Endodermal cell (in vitro differentiated cells): ENCODE measurements at regions not wholly inside any gene's neighbourhood (a gene's known extent, or its start where the extent isn't known, plus 50 kb on each side); places are given as distances from the start of the nearest gene placed in this dataset.
"Not testable (repeated sequence)": the region's sequence is repeated elsewhere in the genome, so short reads cannot be mapped to it uniquely, and the experiment has no call there.

ENCODE experiments used
- DNase-seq: peaks from one replicate; pipeline ENCODE4 v3.0.0-alpha.2; 2017
- H3K27ac ChIP-seq: 2 replicates; pipeline ENCODE4 v1.5.1; 2013; ENCODE audit warnings: mild to moderate bottlenecking, low read depth, low read length, moderate library complexity
- H3K27me3 ChIP-seq: 2 replicates; pipeline ENCODE4 v1.6.1; 2013; ENCODE audit warnings: mild to moderate bottlenecking, low read length, moderate library complexity; ENCODE audit not compliant: insufficient read depth, control insufficient read depth, poor library complexity, severe bottlenecking
- H3K36me3 ChIP-seq: 2 replicates; pipeline ENCODE4 v1.7.0; 2013; ENCODE audit warnings: mild to moderate bottlenecking, low read length, moderate library complexity; ENCODE audit not compliant: control insufficient read depth, insufficient read depth
- H3K4me1 ChIP-seq: one replicate; pipeline ENCODE4 v1.7.0; 2013; ENCODE audit warnings: low read length; ENCODE audit not compliant: control insufficient read depth, insufficient read depth
- H3K4me3 ChIP-seq: 2 replicates; pipeline ENCODE4 v1.5.1; 2013; ENCODE audit warnings: mild to moderate bottlenecking, low read length, moderate library complexity
- H3K9ac ChIP-seq: 2 replicates; pipeline ENCODE4 v1.6.1; 2013; ENCODE audit warnings: mild to moderate bottlenecking, low read length, moderate library complexity; ENCODE audit not compliant: poor library complexity, severe bottlenecking; ENCODE audit errors: extremely low read depth
- H3K9me3 ChIP-seq: 2 replicates; pipeline ENCODE4 v1.6.1; 2013; ENCODE audit warnings: mild to moderate bottlenecking, low read length, moderate library complexity; ENCODE audit not compliant: control insufficient read depth
- H3K27ac Mint-ChIP-seq: 2 replicates; pipeline ENCODE4 v1.8.0; 2020; ENCODE audit warnings: mixed read lengths
- H3K27me3 Mint-ChIP-seq: 2 replicates; pipeline ENCODE4 v1.8.0; 2021; ENCODE audit warnings: mild to moderate bottlenecking, mixed read lengths; ENCODE audit not compliant: insufficient read depth
- H3K36me3 Mint-ChIP-seq: 2 replicates; pipeline ENCODE4 v1.8.0; 2020; ENCODE audit warnings: low read depth, mixed read lengths
- H3K4me1 Mint-ChIP-seq: 2 replicates; pipeline ENCODE4 v1.8.0; 2020; ENCODE audit warnings: mixed read lengths
- H3K4me3 Mint-ChIP-seq: 2 replicates; pipeline ENCODE4 v1.8.0; 2020; ENCODE audit warnings: mild to moderate bottlenecking, moderate library complexity, mixed read lengths
- H3K9me3 Mint-ChIP-seq: 2 replicates; pipeline ENCODE4 v1.8.0; 2020; ENCODE audit warnings: mild to moderate bottlenecking, mixed read lengths
- WGBS, 2 experiments: methylation state at CpG; one replicate each; pipeline versions ENCODE4 v1.1.5 to v1.1.7; 2013; ENCODE audit warnings: missing lambda C conversion rate in 2 of 2, mixed read lengths in 1 of 2; ENCODE audit not compliant: insufficient coverage in 1 of 2, insufficient read length in 1 of 2; 5-methylcytosine and 5-hydroxymethylcytosine counted together

DNA sequence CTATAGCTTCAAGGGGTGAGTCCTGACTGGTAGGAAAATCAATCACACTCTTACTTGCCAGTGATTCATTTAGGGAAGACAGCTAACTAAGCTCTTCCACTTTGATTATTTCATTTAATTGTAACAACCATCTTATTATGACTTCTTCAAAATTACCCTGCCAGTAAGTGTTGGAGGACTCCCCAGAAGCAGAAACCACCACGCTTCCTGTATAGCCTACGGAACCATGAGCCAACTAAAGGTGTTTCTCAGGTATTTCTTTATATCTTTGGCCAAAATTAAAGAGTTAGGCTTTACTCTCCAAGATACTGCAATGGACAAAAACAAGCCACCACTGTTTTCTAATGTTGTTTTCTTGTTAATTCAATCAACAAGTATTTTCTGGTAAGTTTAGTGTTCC lies 61.0 kb downstream of the FOXD4L5 start:
- H3K27ac ChIP-seq, H3K27ac Mint-ChIP-seq, H3K36me3 Mint-ChIP-seq, H3K27me3 ChIP-seq, H3K4me1 Mint-ChIP-seq, H3K9ac ChIP-seq, H3K4me3 Mint-ChIP-seq, H3K4me1 ChIP-seq, H3K36me3 ChIP-seq, H3K9me3 ChIP-seq, H3K27me3 Mint-ChIP-seq, H3K9me3 Mint-ChIP-seq, H3K4me3 ChIP-seq, DNase-seq: not testable (repeated sequence)
- WGBS, 2 experiments: 83% methylated on average over 2 of the region's 2 CpGs; no CpG with 5 or more reads in 1 of the 2 experiments

DNA sequence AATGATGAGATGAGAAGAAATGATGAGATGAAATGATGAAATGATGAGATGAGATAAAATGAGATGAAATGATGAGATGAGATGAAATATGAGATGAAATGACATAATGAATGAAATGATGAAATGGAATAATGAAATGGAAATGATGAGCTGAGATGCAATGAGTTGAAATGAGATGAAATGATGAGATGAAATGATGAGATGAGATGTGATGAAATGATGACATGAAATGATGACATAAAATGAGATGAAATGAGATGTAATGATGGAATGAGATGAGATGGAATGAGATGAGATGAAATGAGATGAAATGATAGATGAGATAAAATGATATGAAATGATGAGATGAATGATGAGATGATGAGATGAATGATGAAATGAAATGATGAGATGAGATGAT lies 76.2 kb downstream of the FOXD4L5 start:
- H3K36me3 Mint-ChIP-seq, DNase-seq, H3K4me1 Mint-ChIP-seq, H3K27ac Mint-ChIP-seq, H3K4me3 Mint-ChIP-seq, H3K27ac ChIP-seq, H3K9me3 Mint-ChIP-seq, H3K9me3 ChIP-seq, H3K27me3 ChIP-seq, H3K36me3 ChIP-seq, H3K4me3 ChIP-seq, H3K9ac ChIP-seq, H3K4me1 ChIP-seq: not testable (repeated sequence)
- H3K27me3 Mint-ChIP-seq: peaks cover 27% of the 10 kb centered on the region

- not testable (repeated sequence) for H3K9me3 Mint-ChIP-seq, H3K4me3 ChIP-seq, H3K27ac Mint-ChIP-seq, H3K4me1 ChIP-seq, H3K4me3 Mint-ChIP-seq, H3K4me1 Mint-ChIP-seq, H3K27me3 ChIP-seq, H3K9ac ChIP-seq, H3K36me3 Mint-ChIP-seq, H3K36me3 ChIP-seq, H3K9me3 ChIP-seq, H3K27ac ChIP-seq, DNase-seq
- WGBS, 2 experiments: no CpG with 5 or more reads among the region's 1 CpG
- peaks cover 27% of the 10 kb centered on the region for H3K27me3 Mint-ChIP-seq
Observed at GRCh38 chr9:65207273-65207672, 77.7 kb downstream of the FOXD4L5 start.

GRCh38 chr9:65205853-65206252 lies 79.2 kb downstream of the FOXD4L5 start:
- WGBS, 2 experiments: no CpG with 5 or more reads among the region's 1 CpG
- peaks cover 27% of the 10 kb centered on the region for H3K27me3 Mint-ChIP-seq
- DNase-seq, H3K4me1 Mint-ChIP-seq, H3K4me3 Mint-ChIP-seq, H3K9ac ChIP-seq, H3K36me3 Mint-ChIP-seq, H3K27ac ChIP-seq, H3K27ac Mint-ChIP-seq, H3K9me3 Mint-ChIP-seq, H3K36me3 ChIP-seq, H3K27me3 ChIP-seq, H3K4me1 ChIP-seq, H3K9me3 ChIP-seq, H3K4me3 ChIP-seq: not testable (repeated sequence)

DNA sequence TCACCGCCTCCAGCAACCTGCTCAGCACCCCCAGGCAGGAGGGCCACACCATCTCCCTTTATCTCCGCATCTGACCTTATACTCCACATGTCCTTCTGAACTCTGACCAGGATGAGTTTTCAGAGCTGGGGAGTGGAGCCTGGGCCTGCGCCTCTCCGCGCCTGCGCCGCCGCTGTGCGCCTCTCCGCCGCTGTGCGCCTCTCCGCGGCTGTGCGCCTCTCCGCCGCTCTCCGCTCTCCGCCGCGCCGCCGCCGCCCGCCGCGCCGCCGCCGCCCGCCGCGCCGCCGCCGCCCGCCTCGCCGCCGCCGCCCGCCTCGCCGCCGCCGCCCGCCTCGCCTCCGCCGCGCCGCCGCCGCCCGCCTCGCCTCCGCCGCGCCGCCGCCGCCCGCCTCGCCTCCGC lies 89.2 kb downstream of the FOXD4L5 start:
- not testable (repeated sequence) for H3K9me3 Mint-ChIP-seq, H3K4me1 Mint-ChIP-seq, H3K4me3 ChIP-seq, H3K4me1 ChIP-seq, H3K9ac ChIP-seq, H3K27me3 Mint-ChIP-seq, H3K9me3 ChIP-seq, H3K27ac Mint-ChIP-seq, H3K27ac ChIP-seq, H3K27me3 ChIP-seq, H3K36me3 Mint-ChIP-seq, H3K36me3 ChIP-seq, DNase-seq
- peak overlapping the region; percentile 41 for H3K4me3 Mint-ChIP-seq
- 0 to 11% methylated on average over 7 to 19 of the region's 65 CpGs for WGBS, 2 experiments

DNA sequence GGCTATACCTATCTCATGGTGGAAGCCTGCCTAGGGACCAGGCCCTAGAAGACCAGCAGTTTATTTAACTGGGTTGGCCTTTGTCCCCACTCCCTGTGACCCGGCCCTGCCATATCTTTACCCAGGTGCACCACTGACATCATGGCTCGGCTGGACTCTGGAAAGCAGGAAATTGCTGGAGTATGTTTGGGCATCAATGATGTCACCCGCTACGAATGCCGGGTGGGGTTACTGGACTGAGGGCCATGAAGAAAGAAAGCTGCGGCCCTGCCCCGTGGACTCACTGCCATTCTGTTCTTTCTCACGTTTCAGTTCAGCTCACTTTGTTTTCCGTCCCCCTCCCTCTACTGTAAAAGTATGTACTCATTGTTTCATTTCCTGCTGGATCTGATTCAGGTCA lies 129.1 kb downstream of the FOXD4L5 start:
- WGBS, 2 experiments: no CpG with 5 or more reads among the region's 9 CpGs

More for the DNA sequence above, 129.1 kb downstream of the FOXD4L5 start:
- not testable (repeated sequence) for H3K4me3 Mint-ChIP-seq, H3K4me3 ChIP-seq, H3K27me3 ChIP-seq, H3K27ac ChIP-seq, H3K9me3 Mint-ChIP-seq, H3K27me3 Mint-ChIP-seq, H3K4me1 ChIP-seq, H3K36me3 ChIP-seq, H3K4me1 Mint-ChIP-seq, H3K9ac ChIP-seq, H3K27ac Mint-ChIP-seq, DNase-seq, H3K36me3 Mint-ChIP-seq, H3K9me3 ChIP-seq
